Psoas muscle (tissue), 7 donors: ENCODE measurements at regions not wholly inside any gene's neighbourhood (a gene's known extent, or its start where the extent isn't known, plus 50 kb on each side); places are given as distances from the start of the nearest gene placed in this dataset.

ENCODE experiments used
- ATAC-seq, 4 donors: fragments of 200-7000 bp; cut with Tn5 transposase; one replicate each; pipeline ENCODE4 v1.9.1; 2020; ENCODE audit warnings: moderate library complexity in 3 of 4, mild to moderate bottlenecking in 2 of 4
- DNase-seq, 2 donors: peaks; one replicate each; pipeline ENCODE4 v3.0.0-alpha.2; 2020
- H3K27ac ChIP-seq: fragments of 200-600 bp; one replicate; pipeline ENCODE4 v1.8.0; 2022
- H3K27me3 ChIP-seq, 3 donors: fragments of 200-600 bp in 1 of 3; one replicate each; pipeline versions ENCODE4 v1.6.1 to v1.8.0; 2013 to 2022; ENCODE audit warnings: low read length in 2 of 3, mild to moderate bottlenecking in 2 of 3, moderate library complexity in 1 of 3; ENCODE audit not compliant: insufficient read depth in 3 of 3
- H3K36me3 ChIP-seq, 2 donors: fragments of 200-600 bp in 1 of 2; one replicate each; pipeline versions ENCODE4 v1.6.1 to v1.8.0; 2013 to 2022; ENCODE audit warnings: low read depth in 1 of 2, mild to moderate bottlenecking in 1 of 2, moderate library complexity in 1 of 2; ENCODE audit not compliant: insufficient read depth in 1 of 2
- H3K4me1 ChIP-seq: fragments of 200-600 bp; one replicate; pipeline ENCODE4 v1.8.0; 2022
- H3K4me3 ChIP-seq: fragments of 200-600 bp; one replicate; pipeline ENCODE4 v1.8.0; 2022; ENCODE audit warnings: mild to moderate bottlenecking
- H3K9me3 ChIP-seq: fragments of 200-600 bp; one replicate; pipeline ENCODE4 v1.8.0; 2022
- CTCF ChIP-seq: fragments of 200-600 bp; IDR thresholded peaks from one replicate; pipeline ENCODE4 v1.8.0; 2022; ENCODE audit warnings: antibody characterized with exemption
- WGBS, 3 donors: extraction: QIAGEN DNeasy Blood & Tissue Kit; methylation state at CpG; one replicate each; pipeline versions ENCODE4 v1.1.6 to v1.1.7; 2013; 5-methylcytosine and 5-hydroxymethylcytosine counted together
- intact Hi-C, 2 donors: fragments of 100-400 bp; cut with DNase I; formaldehyde crosslinking; loops; one replicate each; pipeline versions ENCODE4 v1.11.0 to v1.14.2; 2022
- donor health status: healthy with polysubstance abuse.
- donor health status: DM: no; HTN: no; CAD: no; lungs with moderate emphysema.
- donor health status: Bipolar disorder and iron deficiency.
- donor health status: healthy.
- donor health status: DM: yes; HTN: yes; CAD: no.
- donor health status: DM: no; HTN: no; CAD: no.
- donor health status: DM: yes; HTN: yes; CAD: no.

- no peak overlapping the region for H3K27ac ChIP-seq
- 44 to 65% (median 60%) methylated on average over 3 of the region's 3 CpGs for WGBS, 3 donors
- DNase-seq (no peak), ATAC-seq (no peak)
- H3K27me3 ChIP-seq = no peaks in the 10 kb centered on the region
- intact Hi-C loops = no loop called here
- H3K4me1 ChIP-seq = no peaks in the 10 kb centered on the region
- no peak overlapping the region for H3K4me3 ChIP-seq
- no peaks in the 10 kb centered on the region for H3K36me3 ChIP-seq
- no peaks in the 10 kb centered on the region for H3K9me3 ChIP-seq
- no peak for TF ChIP-seq CTCF
These were observed 110.7 kb upstream of the FST start for GRCh38 chr5:53369681-53370080.

- WGBS, 3 donors = 79% methylated on average over 3 of the region's 3 CpGs
- no peaks in the 10 kb centered on the region for H3K27me3 ChIP-seq
- no peak for TF ChIP-seq CTCF
- no peak for ATAC-seq
- no peak for DNase-seq
- H3K9me3 ChIP-seq = no peaks in the 10 kb centered on the region
- H3K4me1 ChIP-seq = no peaks in the 10 kb centered on the region
- no peak overlapping the region for H3K27ac ChIP-seq
- H3K4me3 ChIP-seq = no peak overlapping the region
- intact Hi-C loops = no loop called here
- no peaks in the 10 kb centered on the region for H3K36me3 ChIP-seq
These were observed 106.8 kb upstream of the FST start for GRCh38 chr5:53373451-53374158.

- no peaks in the 10 kb centered on the region for H3K9me3 ChIP-seq
- H3K4me1 ChIP-seq = no peaks in the 10 kb centered on the region
- H3K27me3 ChIP-seq = no peaks in the 10 kb centered on the region
- H3K27ac ChIP-seq = no peak overlapping the region
- intact Hi-C loops = no loop called here
- WGBS, 3 donors = 71 to 81% (median 75%) methylated on average over 2 of the region's 2 CpGs
- ATAC-seq = no peak
- H3K4me3 ChIP-seq = no peak overlapping the region
- no peaks in the 10 kb centered on the region for H3K36me3 ChIP-seq
- TF ChIP-seq CTCF = no peak
- DNase-seq = no peak
These were observed 103.6 kb upstream of the FST start for GRCh38 chr5:53376853-53377252.

GRCh38 chr5:53378190-53378589 is 102.2 kb upstream of the FST start:
- ATAC-seq (no peak), DNase-seq (no peak)
- no peaks in the 10 kb centered on the region for H3K36me3 ChIP-seq
- WGBS, 3 donors = 90 to 93% (median 92%) methylated on average over 2 of the region's 2 CpGs
- TF ChIP-seq CTCF = no peak
- H3K9me3 ChIP-seq = no peaks in the 10 kb centered on the region
- H3K27ac ChIP-seq = no peak overlapping the region
- no peak overlapping the region for H3K4me3 ChIP-seq
- intact Hi-C loops = no loop called here
- H3K4me1 ChIP-seq = no peaks in the 10 kb centered on the region
- no peaks in the 10 kb centered on the region for H3K27me3 ChIP-seq
